GM12878 (cell line): ENCODE measurements at regions not wholly inside any gene's neighbourhood (a gene's known extent, or its start where the extent isn't known, plus 50 kb on each side); places are given as distances from the start of the nearest gene placed in this dataset.

Source experiments
- ATAC-seq: fragments of 200-7000 bp; cut with Tn5 transposase; 3 replicates; pipeline ENCODE4 v1.9.1; 2020; ENCODE audit warnings: mild to moderate bottlenecking, moderate library complexity
- BruUV-seq: library from RNA; stranded (reverse); fragments of 400-500 nt; replicated peaks from 2 replicates; lab custom pipeline; 2021; lab: Mats Ljungman, UMichigan
- CTCF ChIA-PET: fragments of 300-600 bp; sonication (Branson Sonifier 250); formaldehyde crosslinking; extraction: SDS; loops from one replicate; lab custom pipeline; 2021; ENCODE audit warnings: inconsistent platforms; lab: Yijun Ruan, JAX
- POLR2A ChIA-PET: fragments of 350-600 bp; formaldehyde crosslinking; extraction: SDS; loops from one replicate; lab custom pipeline; 2021; ENCODE audit warnings: inconsistent platforms; lab: Charles Lee
- RAD21 ChIA-PET: fragments of 300-600 bp; sonication (Branson Sonifier 250); formaldehyde crosslinking; loops from one replicate; lab custom pipeline; 2023; ENCODE audit warnings: antibody characterized with exemption; ENCODE audit not compliant: unreplicated experiment; lab: Charles Lee
- SMC1A ChIA-PET: fragments of 300-600 bp; sonication (Branson Sonifier 250); formaldehyde crosslinking; loops from one replicate; lab custom pipeline; 2023; ENCODE audit not compliant: unreplicated experiment, uncharacterized antibody; lab: Charles Lee
- DNase-seq: peaks from one replicate; pipeline ENCODE4 v3.0.0-alpha.2; 2011; ENCODE audit warnings: low read depth, low spot score
- FAIRE-seq: peaks from 3 replicates; lab custom pipeline; 2011; peaks lifted over from hg19 to GRCh38; lab: Jason Lieb, UNC
- H2AFZ ChIP-seq: 2 replicates; pipeline ENCODE4 v1.6.0; 2011; ENCODE audit warnings: low read depth, low read length, control low read depth; ENCODE audit not compliant: control insufficient read depth
- H3K27ac ChIP-seq: 2 replicates; pipeline ENCODE4 v1.5.1; 2011; ENCODE audit warnings: control low read depth; ENCODE audit not compliant: control insufficient read depth, insufficient read depth
- H3K27me3 ChIP-seq, 2 experiments: replicated peaks in 1 of 2; 2 replicates each; pipeline versions ENCODE4 v1.6.0 to v1.6.1; 2011; ENCODE audit warnings: low read length in 1 of 2; ENCODE audit not compliant: control insufficient read depth in 2 of 2, insufficient read depth in 2 of 2
- H3K36me3 ChIP-seq, 2 experiments: 2 replicates each; pipeline ENCODE4 v1.5.1; 2011; ENCODE audit warnings: low read length in 1 of 2; ENCODE audit not compliant: control insufficient read depth in 2 of 2, insufficient read depth in 2 of 2
- H3K4me1 ChIP-seq: 2 replicates; pipeline ENCODE4 v1.6.1; 2011; ENCODE audit warnings: mild to moderate bottlenecking, low read length, moderate library complexity, mixed read lengths; ENCODE audit not compliant: control insufficient read depth, insufficient read depth
- H3K4me2 ChIP-seq: 2 replicates; pipeline ENCODE4 v1.6.0; 2011; ENCODE audit warnings: control low read depth; ENCODE audit not compliant: control insufficient read depth, insufficient read depth
- H3K4me3 ChIP-seq: fragments of 200-600 bp; sonication (generic); 2 replicates; pipeline ENCODE4 v1.5.1; 2016
- H3K79me2 ChIP-seq: 2 replicates; pipeline ENCODE4 v1.6.0; 2011; ENCODE audit warnings: low read length; ENCODE audit not compliant: control insufficient read depth, insufficient read depth
- H3K9ac ChIP-seq: 2 replicates; pipeline ENCODE4 v1.8.0; 2011; ENCODE audit warnings: low read length, control low read depth, mixed read lengths; ENCODE audit not compliant: control insufficient read depth, insufficient read depth
- H3K9me3 ChIP-seq: replicated peaks from 3 replicates; pipeline ENCODE4 v1.5.1; 2011; ENCODE audit warnings: mild to moderate bottlenecking, low read length; ENCODE audit not compliant: control insufficient read depth, insufficient read depth
- H4K20me1 ChIP-seq: 2 replicates; pipeline ENCODE4 v1.6.0; 2011; ENCODE audit not compliant: control insufficient read depth, insufficient read depth
- BRCA1 ChIP-seq: IDR thresholded peaks from 2 replicates; pipeline ENCODE4 v1.6.1; 2011; ENCODE audit warnings: low read depth, low read length, improper control_type of control experiment
- NFIC ChIP-seq: IDR thresholded peaks from 2 replicates; pipeline ENCODE4 v1.6.1; 2012; ENCODE audit warnings: low read depth, mild to moderate bottlenecking, inconsistent platforms, low read length, moderate library complexity
- NFXL1 ChIP-seq: fragments of 450-650 bp; IDR thresholded peaks from 2 replicates; pipeline ENCODE4 v1.6.1; 2017; ENCODE audit warnings: antibody characterized with exemption, mild to moderate bottlenecking, borderline replicate concordance
- NFYB ChIP-seq: IDR thresholded peaks from 2 replicates; pipeline ENCODE4 v1.6.1; 2011; ENCODE audit warnings: low read depth, mild to moderate bottlenecking, low read length, improper control_type of control experiment, moderate library complexity; ENCODE audit not compliant: insufficient read depth
- NR2C1 ChIP-seq: fragments of 450-650 bp; IDR thresholded peaks from 2 replicates; pipeline ENCODE4 v1.6.1; 2017; ENCODE audit warnings: antibody characterized with exemption, mild to moderate bottlenecking, moderate library complexity
- PML ChIP-seq: IDR thresholded peaks from 2 replicates; pipeline ENCODE4 v1.6.1; 2012; ENCODE audit warnings: low read length, inconsistent platforms
- RCOR1 ChIP-seq: conservative IDR thresholded peaks from 2 replicates; pipeline ENCODE4 v1.6.1; 2012; ENCODE audit warnings: low read depth, low read length, improper control_type of control experiment
- ZNF384 ChIP-seq: IDR thresholded peaks from 2 replicates; pipeline ENCODE4 v1.6.1; 2012; ENCODE audit warnings: low read depth, mild to moderate bottlenecking, low read length, improper control_type of control experiment, borderline replicate concordance
- WGBS: methylation state at CpG from one replicate; pipeline ENCODE4 v1.1.6; 2016; ENCODE audit warnings: low lambda C conversion rate; ENCODE audit not compliant: insufficient replicate concordance, insufficient coverage; ENCODE audit errors: missing lambda C conversion rate; 5-methylcytosine and 5-hydroxymethylcytosine counted together
- in situ Hi-C: fragments of 300-500 bp; cut with MboI; formaldehyde crosslinking; loops from 9 replicates; pipeline ENCODE4 v1.14.3; 2018; ENCODE audit warnings: mixed read lengths
- intact Hi-C: fragments of 100-400 bp; cut with micrococcal nuclease; formaldehyde crosslinking; loops from one replicate; pipeline ENCODE4 v1.14.2; 2022; ENCODE audit not compliant: unreplicated experiment
- TF ChIP-seq, protein P1 (sequence below): IDR thresholded peaks from 2 replicates; pipeline ENCODE4 v1.6.1; 2011; ENCODE audit warnings: mild to moderate bottlenecking, low read depth, low read length, moderate library complexity; ENCODE audit not compliant: insufficient replicate concordance
- TF ChIP-seq, protein P2 (sequence below): fragments of 450-650 bp; IDR thresholded peaks from 2 replicates; pipeline ENCODE4 v1.6.1; 2017; ENCODE audit warnings: mild to moderate bottlenecking, moderate library complexity
- TF ChIP-seq, protein P3 (sequence below): fragments of 450-650 bp; formaldehyde crosslinking; IDR thresholded peaks from 2 replicates; pipeline ENCODE4 v1.5.0; 2022; ENCODE audit warnings: mild to moderate bottlenecking, missing genetic modification characterization
- TF ChIP-seq, protein P4 (sequence below): IDR thresholded peaks from 2 replicates; pipeline ENCODE4 v1.6.1; 2012; ENCODE audit warnings: low read depth, low read length, improper control_type of control experiment
- TF ChIP-seq, protein P5 (sequence below): fragments of 150-350 bp; IDR thresholded peaks from 2 replicates; pipeline ENCODE4 v1.6.1; 2014; ENCODE audit warnings: mild to moderate bottlenecking, low read depth, low read length

DNA sequence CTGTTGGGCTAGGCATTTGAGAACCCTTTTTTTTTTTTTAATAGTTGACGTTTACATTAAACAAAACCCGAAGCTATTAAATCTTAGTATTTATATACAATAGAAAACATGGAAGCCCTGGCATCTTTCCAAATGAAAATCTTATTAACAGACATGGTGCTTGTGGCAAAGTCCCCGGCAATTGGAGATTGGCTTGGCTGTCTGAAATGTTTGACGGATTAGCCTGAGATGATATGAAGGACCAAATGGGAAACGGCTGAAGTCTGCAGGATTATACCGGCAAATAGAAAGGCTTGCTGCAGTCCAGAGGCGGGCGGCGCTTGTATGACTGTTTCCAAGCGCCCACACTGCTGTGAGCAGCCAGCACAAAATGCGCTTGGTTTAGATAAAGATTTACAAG lies 105.6 kb downstream of the BUB3 start:
- FAIRE-seq (no peak), DNase-seq (no peak), ATAC-seq (no peak)
- H4K20me1 ChIP-seq: no peaks in the 10 kb centered on the region
- POLR2A ChIA-PET: interaction anchor here (0.5 kb wide), 1 partner anchor 210 kb away, joined by 3 read pairs; no protein-coding TSS in a partner anchor
- TF ChIP-seq, protein P1, sequence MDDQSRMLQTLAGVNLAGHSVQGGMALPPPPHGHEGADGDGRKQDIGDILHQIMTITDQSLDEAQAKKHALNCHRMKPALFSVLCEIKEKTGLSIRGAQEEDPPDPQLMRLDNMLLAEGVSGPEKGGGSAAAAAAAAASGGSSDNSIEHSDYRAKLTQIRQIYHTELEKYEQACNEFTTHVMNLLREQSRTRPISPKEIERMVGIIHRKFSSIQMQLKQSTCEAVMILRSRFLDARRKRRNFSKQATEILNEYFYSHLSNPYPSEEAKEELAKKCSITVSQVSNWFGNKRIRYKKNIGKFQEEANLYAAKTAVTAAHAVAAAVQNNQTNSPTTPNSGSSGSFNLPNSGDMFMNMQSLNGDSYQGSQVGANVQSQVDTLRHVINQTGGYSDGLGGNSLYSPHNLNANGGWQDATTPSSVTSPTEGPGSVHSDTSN: no peak
- TF ChIP-seq, protein P2, sequence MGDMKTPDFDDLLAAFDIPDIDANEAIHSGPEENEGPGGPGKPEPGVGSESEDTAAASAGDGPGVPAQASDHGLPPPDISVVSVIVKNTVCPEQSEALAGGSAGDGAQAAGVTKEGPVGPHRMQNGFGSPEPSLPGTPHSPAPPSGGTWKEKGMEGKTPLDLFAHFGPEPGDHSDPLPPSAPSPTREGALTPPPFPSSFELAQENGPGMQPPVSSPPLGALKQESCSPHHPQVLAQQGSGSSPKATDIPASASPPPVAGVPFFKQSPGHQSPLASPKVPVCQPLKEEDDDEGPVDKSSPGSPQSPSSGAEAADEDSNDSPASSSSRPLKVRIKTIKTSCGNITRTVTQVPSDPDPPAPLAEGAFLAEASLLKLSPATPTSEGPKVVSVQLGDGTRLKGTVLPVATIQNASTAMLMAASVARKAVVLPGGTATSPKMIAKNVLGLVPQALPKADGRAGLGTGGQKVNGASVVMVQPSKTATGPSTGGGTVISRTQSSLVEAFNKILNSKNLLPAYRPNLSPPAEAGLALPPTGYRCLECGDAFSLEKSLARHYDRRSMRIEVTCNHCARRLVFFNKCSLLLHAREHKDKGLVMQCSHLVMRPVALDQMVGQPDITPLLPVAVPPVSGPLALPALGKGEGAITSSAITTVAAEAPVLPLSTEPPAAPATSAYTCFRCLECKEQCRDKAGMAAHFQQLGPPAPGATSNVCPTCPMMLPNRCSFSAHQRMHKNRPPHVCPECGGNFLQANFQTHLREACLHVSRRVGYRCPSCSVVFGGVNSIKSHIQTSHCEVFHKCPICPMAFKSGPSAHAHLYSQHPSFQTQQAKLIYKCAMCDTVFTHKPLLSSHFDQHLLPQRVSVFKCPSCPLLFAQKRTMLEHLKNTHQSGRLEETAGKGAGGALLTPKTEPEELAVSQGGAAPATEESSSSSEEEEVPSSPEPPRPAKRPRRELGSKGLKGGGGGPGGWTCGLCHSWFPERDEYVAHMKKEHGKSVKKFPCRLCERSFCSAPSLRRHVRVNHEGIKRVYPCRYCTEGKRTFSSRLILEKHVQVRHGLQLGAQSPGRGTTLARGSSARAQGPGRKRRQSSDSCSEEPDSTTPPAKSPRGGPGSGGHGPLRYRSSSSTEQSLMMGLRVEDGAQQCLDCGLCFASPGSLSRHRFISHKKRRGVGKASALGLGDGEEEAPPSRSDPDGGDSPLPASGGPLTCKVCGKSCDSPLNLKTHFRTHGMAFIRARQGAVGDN: no peak
- TF ChIP-seq NFXL1 (no peak), PML (no peak), NFIC (no peak), NR2C1 (no peak), BRCA1 (no peak), NFYB (no peak), ZNF384 (no peak), RCOR1 (no peak)
- TF ChIP-seq, protein P3, sequence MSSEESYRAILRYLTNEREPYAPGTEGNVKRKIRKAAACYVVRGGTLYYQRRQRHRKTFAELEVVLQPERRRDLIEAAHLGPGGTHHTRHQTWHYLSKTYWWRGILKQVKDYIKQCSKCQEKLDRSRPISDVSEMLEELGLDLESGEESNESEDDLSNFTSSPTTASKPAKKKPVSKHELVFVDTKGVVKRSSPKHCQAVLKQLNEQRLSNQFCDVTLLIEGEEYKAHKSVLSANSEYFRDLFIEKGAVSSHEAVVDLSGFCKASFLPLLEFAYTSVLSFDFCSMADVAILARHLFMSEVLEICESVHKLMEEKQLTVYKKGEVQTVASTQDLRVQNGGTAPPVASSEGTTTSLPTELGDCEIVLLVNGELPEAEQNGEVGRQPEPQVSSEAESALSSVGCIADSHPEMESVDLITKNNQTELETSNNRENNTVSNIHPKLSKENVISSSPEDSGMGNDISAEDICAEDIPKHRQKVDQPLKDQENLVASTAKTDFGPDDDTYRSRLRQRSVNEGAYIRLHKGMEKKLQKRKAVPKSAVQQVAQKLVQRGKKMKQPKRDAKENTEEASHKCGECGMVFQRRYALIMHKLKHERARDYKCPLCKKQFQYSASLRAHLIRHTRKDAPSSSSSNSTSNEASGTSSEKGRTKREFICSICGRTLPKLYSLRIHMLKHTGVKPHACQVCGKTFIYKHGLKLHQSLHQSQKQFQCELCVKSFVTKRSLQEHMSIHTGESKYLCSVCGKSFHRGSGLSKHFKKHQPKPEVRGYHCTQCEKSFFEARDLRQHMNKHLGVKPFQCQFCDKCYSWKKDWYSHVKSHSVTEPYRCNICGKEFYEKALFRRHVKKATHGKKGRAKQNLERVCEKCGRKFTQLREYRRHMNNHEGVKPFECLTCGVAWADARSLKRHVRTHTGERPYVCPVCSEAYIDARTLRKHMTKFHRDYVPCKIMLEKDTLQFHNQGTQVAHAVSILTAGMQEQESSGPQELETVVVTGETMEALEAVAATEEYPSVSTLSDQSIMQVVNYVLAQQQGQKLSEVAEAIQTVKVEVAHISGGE (CRISPR knock-in tag): no peak
- TF ChIP-seq, protein P4, sequence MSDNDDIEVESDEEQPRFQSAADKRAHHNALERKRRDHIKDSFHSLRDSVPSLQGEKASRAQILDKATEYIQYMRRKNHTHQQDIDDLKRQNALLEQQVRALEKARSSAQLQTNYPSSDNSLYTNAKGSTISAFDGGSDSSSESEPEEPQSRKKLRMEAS: no peak
- TF ChIP-seq, protein P5, sequence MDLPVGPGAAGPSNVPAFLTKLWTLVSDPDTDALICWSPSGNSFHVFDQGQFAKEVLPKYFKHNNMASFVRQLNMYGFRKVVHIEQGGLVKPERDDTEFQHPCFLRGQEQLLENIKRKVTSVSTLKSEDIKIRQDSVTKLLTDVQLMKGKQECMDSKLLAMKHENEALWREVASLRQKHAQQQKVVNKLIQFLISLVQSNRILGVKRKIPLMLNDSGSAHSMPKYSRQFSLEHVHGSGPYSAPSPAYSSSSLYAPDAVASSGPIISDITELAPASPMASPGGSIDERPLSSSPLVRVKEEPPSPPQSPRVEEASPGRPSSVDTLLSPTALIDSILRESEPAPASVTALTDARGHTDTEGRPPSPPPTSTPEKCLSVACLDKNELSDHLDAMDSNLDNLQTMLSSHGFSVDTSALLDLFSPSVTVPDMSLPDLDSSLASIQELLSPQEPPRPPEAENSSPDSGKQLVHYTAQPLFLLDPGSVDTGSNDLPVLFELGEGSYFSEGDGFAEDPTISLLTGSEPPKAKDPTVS: no peak
- H3K4me2 ChIP-seq: no peak overlapping the region
- no peaks in the 10 kb centered on the region for H3K4me1 ChIP-seq
- no peaks in the 10 kb centered on the region for H3K27me3 ChIP-seq
- in situ Hi-C loops (no loop called here), intact Hi-C loops (no loop called here)
- RAD21 ChIA-PET: no interaction called here
- H3K79me2 ChIP-seq: no peaks in the 10 kb centered on the region
- no peaks in the 10 kb centered on the region for H3K36me3 ChIP-seq
- no peak overlapping the region for H3K27ac ChIP-seq
- 86% methylated on average over 11 of the region's 11 CpGs for WGBS
- H3K9ac ChIP-seq: no peak overlapping the region
- SMC1A ChIA-PET: interaction anchor here (0.7 kb wide), 1 partner anchor 11 kb away, joined by 3 read pairs; no protein-coding TSS in a partner anchor
- CTCF ChIA-PET: no interaction called here
- BruUV-seq: no TSS peak
- H2AFZ ChIP-seq: no peak overlapping the region
- no peak overlapping the region for H3K4me3 ChIP-seq
- peaks cover 5% of the 10 kb centered on the region for H3K9me3 ChIP-seq
